CD14-positive monocyte (primary cell): ENCODE measurements at regions not wholly inside any gene's neighbourhood (a gene's known extent, or its start where the extent isn't known, plus 50 kb on each side); places are given as distances from the start of the nearest gene placed in this dataset.

Experiments used
- DNase-seq, 3 donors: peaks; one replicate each; pipeline ENCODE4 v3.0.0-alpha.2; 2011 to 2022
- H2AFZ ChIP-seq: 2 replicates; pipeline ENCODE4 v1.6.0; 2012; ENCODE audit warnings: mild to moderate bottlenecking, low read depth, low read length, inconsistent platforms; ENCODE audit not compliant: insufficient read depth, poor library complexity, severe bottlenecking
- H3K27ac ChIP-seq, 2 donors: 1 replicate in 1 of 2; 2 replicates in 1 of 2; pipeline ENCODE4 v1.5.1; 2012 to 2013; ENCODE audit warnings: low read length in 2 of 2, control low read depth in 1 of 2, inconsistent platforms in 1 of 2, low read depth in 1 of 2, mild to moderate bottlenecking in 1 of 2
- H3K27me3 ChIP-seq, 2 donors: one replicate each; pipeline versions ENCODE4 v1.6.0 to v1.6.1; 2011 to 2013; ENCODE audit warnings: low read length in 2 of 2; ENCODE audit not compliant: control insufficient read depth in 2 of 2, insufficient read depth in 2 of 2
- H3K36me3 ChIP-seq, 2 donors: replicated peaks in 1 of 2; 1 replicate in 1 of 2; 2 replicates in 1 of 2; pipeline versions ENCODE4 v1.5.1 to v1.6.1; 2012 to 2013; ENCODE audit warnings: low read length in 2 of 2, control low read depth in 1 of 2, inconsistent platforms in 1 of 2, mild to moderate bottlenecking in 1 of 2; ENCODE audit not compliant: insufficient read depth in 2 of 2, control insufficient read depth in 1 of 2
- H3K4me1 ChIP-seq, 2 donors: 1 replicate in 1 of 2; 2 replicates in 1 of 2; pipeline versions ENCODE4 v1.5.1 to v1.6.1; 2012 to 2013; ENCODE audit warnings: low read length in 2 of 2, control low read depth in 1 of 2, inconsistent platforms in 1 of 2, mild to moderate bottlenecking in 1 of 2, moderate library complexity in 1 of 2; ENCODE audit not compliant: insufficient read depth in 2 of 2, control insufficient read depth in 1 of 2
- H3K4me2 ChIP-seq: replicated peaks from 2 replicates; pipeline ENCODE3; 2012; ENCODE audit warnings: low read length, moderate library complexity, mild to moderate bottlenecking; ENCODE audit not compliant: poor library complexity, severe bottlenecking; ENCODE audit errors: extremely low read depth
- H3K4me3 ChIP-seq, 3 experiments: fragments of 200-600 bp in 1 of 3; sonication (generic) in 1 of 3; replicated peaks in 1 of 3; 1 replicate in 2 of 3; 2 replicates in 1 of 3; pipeline ENCODE4 v1.5.1; 2011 to 2013; ENCODE audit warnings: low read length in 3 of 3, mild to moderate bottlenecking in 3 of 3, control low read depth in 2 of 3, low read depth in 2 of 3, inconsistent platforms in 1 of 3, moderate library complexity in 1 of 3
- H3K79me2 ChIP-seq: 2 replicates; pipeline ENCODE4 v1.6.0; 2012; ENCODE audit warnings: mild to moderate bottlenecking, control low read depth, inconsistent platforms, low read length, moderate library complexity; ENCODE audit not compliant: insufficient read depth
- H3K9ac ChIP-seq: 2 replicates; pipeline ENCODE4 v1.6.0; 2017; ENCODE audit warnings: low read length, mild to moderate bottlenecking; ENCODE audit not compliant: insufficient read depth, poor library complexity, severe bottlenecking
- H3K9me3 ChIP-seq, 2 donors: replicated peaks in 1 of 2; 1 replicate in 1 of 2; 2 replicates in 1 of 2; pipeline versions ENCODE4 v1.5.1 to v1.6.1; 2012 to 2013; ENCODE audit warnings: low read length in 2 of 2, control low read depth in 1 of 2; ENCODE audit not compliant: control insufficient read depth in 1 of 2, insufficient read depth in 1 of 2
- H4K20me1 ChIP-seq: 2 replicates; pipeline ENCODE4 v1.6.0; 2012; ENCODE audit warnings: mild to moderate bottlenecking, low read length, control low read depth, moderate library complexity; ENCODE audit not compliant: insufficient read depth
- H3K27ac Mint-ChIP-seq, 7 donors: one replicate each; pipeline ENCODE4 v1.8.0; 2020; ENCODE audit warnings: mild to moderate bottlenecking in 7 of 7, mixed read lengths in 7 of 7, moderate library complexity in 6 of 7, inconsistent platforms in 2 of 7
- H3K27me3 Mint-ChIP-seq, 3 donors: one replicate each; pipeline ENCODE4 v1.8.0; 2021 to 2022; ENCODE audit warnings: low read depth in 3 of 3, mild to moderate bottlenecking in 3 of 3, mixed read lengths in 3 of 3, moderate library complexity in 3 of 3, inconsistent platforms in 1 of 3
- H3K36me3 Mint-ChIP-seq, 2 donors: one replicate each; pipeline ENCODE4 v1.8.0; 2020; ENCODE audit warnings: mixed read lengths in 2 of 2, inconsistent platforms in 1 of 2, mild to moderate bottlenecking in 1 of 2
- H3K4me1 Mint-ChIP-seq: one replicate; pipeline ENCODE4 v1.8.0; 2020; ENCODE audit warnings: mild to moderate bottlenecking, mixed read lengths
- H3K4me3 Mint-ChIP-seq, 2 donors: one replicate each; pipeline ENCODE4 v1.8.0; 2020; ENCODE audit warnings: mild to moderate bottlenecking in 2 of 2, mixed read lengths in 2 of 2, moderate library complexity in 1 of 2
- H3K9me3 Mint-ChIP-seq, 7 donors: one replicate each; pipeline ENCODE4 v1.8.0; 2020 to 2022; ENCODE audit warnings: mixed read lengths in 7 of 7, mild to moderate bottlenecking in 6 of 7, moderate library complexity in 6 of 7, inconsistent platforms in 2 of 7
- CTCF ChIP-seq: fragments of 200-600 bp; IDR thresholded peaks from one replicate; pipeline ENCODE4 v1.8.0; 2022; ENCODE audit warnings: antibody characterized with exemption, mild to moderate bottlenecking
- WGBS: methylation state at CpG from one replicate; pipeline ENCODE4 v1.1.5; 2013; ENCODE audit warnings: missing lambda C conversion rate; ENCODE audit not compliant: insufficient coverage; 5-methylcytosine and 5-hydroxymethylcytosine counted together
- intact Hi-C, 2 donors: fragments of 100-400 bp; cut with micrococcal nuclease; formaldehyde crosslinking; loops; one replicate each; pipeline versions ENCODE4 v1.15.0 to v1.15.1; 2023

DNA sequence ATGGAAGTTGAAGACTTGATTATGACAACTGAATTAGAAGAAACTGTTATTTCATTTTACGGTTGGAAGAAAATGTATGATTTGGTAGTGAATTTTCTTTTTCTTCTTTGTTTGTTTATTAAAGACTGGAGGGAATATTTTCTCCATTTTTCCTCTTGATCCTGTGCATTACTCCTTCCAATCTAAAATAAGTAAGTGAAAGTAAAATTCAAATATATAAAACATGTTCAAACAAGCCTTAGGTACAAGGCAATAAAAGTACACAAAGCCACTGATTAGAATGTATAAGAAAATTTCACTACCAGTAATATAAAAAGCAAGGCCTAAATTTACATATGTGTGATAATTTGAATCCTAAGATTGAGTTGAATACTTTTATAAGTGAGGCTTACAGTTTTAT, 181.2 kb upstream of the MME start:
- Histone ChIP-seq H3K4me2 (no peak overlapping the region), H3K27me3 (no peaks in the 10 kb centered on the region), H3K4me3 (no peak overlapping the region), H4K20me1 (no peaks in the 10 kb centered on the region), H2AFZ (no peak overlapping the region), H3K9ac (no peak overlapping the region), H3K79me2 (no peaks in the 10 kb centered on the region), H3K36me3 (no peaks in the 10 kb centered on the region), H3K27ac (no peak overlapping the region), H3K9me3 (no peaks in the 10 kb centered on the region), H3K4me1 (no peaks in the 10 kb centered on the region)
- no CpG with 5 or more reads among the region's 1 CpG for WGBS
- DNase-seq: no peak
- Mint-ChIP-seq H3K4me3 (no peak overlapping the region), H3K27ac (no peak overlapping the region), H3K27me3 (peaks cover 0 to 3% (median 0%) of the 10 kb centered on the region in 3 donors), H3K4me1 (peaks cover 1% of the 10 kb centered on the region), H3K36me3 (no peaks in the 10 kb centered on the region), H3K9me3 (peaks cover 2 to 7% (median 4%) of the 10 kb centered on the region in 7 donors)
- no peak for TF ChIP-seq CTCF
- intact Hi-C loops: no loop called here

DNA sequence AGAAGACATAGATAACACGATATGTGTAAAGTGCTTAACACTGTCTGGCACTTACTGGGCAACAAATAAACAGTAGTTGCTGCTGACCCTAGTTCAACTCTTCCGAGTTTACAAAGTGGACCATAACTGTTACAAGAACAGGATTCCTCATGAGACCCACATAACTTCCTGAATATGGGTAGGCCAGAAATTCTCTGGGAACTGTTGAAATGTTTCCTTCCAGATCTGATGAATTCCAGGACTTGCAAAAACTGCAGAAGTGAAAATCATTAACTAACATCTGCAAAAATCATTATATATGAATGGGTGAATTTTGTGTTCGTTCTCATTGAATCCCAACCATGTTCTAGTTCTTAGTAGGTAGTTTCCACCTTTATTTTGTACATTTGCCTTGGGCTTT, 181.7 kb upstream of the MME start:
- peaks cover 4 to 12% (median 7%) of the 10 kb centered on the region in 7 donors for H3K9me3 Mint-ChIP-seq

More for the DNA sequence above, 181.7 kb upstream of the MME start:
- Histone ChIP-seq H3K79me2 (no peaks in the 10 kb centered on the region), H3K9me3 (peaks cover 0 to 3% of the 10 kb centered on the region in 2 donors), H3K4me2 (no peak overlapping the region), H3K4me1 (no peaks in the 10 kb centered on the region), H4K20me1 (no peaks in the 10 kb centered on the region), H2AFZ (no peak overlapping the region), H3K27me3 (no peaks in the 10 kb centered on the region), H3K27ac (no peak overlapping the region), H3K9ac (no peak overlapping the region), H3K36me3 (no peaks in the 10 kb centered on the region), H3K4me3 (no peak overlapping the region)
- H3K27me3 Mint-ChIP-seq: peaks cover 0 to 3% (median 0%) of the 10 kb centered on the region in 3 donors
- WGBS: 100% methylated on average over 1 of the region's 3 CpGs
- peak overlapping the region in 1 of 7 donors; percentile 4 for H3K27ac Mint-ChIP-seq
- TF ChIP-seq CTCF: no peak
- no peaks in the 10 kb centered on the region for H3K36me3 Mint-ChIP-seq
- no peaks in the 10 kb centered on the region for H3K4me1 Mint-ChIP-seq
- intact Hi-C loops: no loop called here
- no peak for DNase-seq
- no peak overlapping the region for H3K4me3 Mint-ChIP-seq
